DMS79 treated with DMSO at 0.1 percent for 48 hours (cell line): ENCODE measurements at regions not wholly inside any gene's neighbourhood (a gene's known extent, or its start where the extent isn't known, plus 50 kb on each side); places are given as distances from the start of the nearest gene placed in this dataset.
"Not testable (repeated sequence)": the region's sequence is repeated elsewhere in the genome, so short reads cannot be mapped to it uniquely, and the experiment has no call there.

Experiments used
- DNase-seq: peaks from one replicate; lab custom pipeline; 2025; lab: John Stamatoyannopoulos, UW

DNA sequence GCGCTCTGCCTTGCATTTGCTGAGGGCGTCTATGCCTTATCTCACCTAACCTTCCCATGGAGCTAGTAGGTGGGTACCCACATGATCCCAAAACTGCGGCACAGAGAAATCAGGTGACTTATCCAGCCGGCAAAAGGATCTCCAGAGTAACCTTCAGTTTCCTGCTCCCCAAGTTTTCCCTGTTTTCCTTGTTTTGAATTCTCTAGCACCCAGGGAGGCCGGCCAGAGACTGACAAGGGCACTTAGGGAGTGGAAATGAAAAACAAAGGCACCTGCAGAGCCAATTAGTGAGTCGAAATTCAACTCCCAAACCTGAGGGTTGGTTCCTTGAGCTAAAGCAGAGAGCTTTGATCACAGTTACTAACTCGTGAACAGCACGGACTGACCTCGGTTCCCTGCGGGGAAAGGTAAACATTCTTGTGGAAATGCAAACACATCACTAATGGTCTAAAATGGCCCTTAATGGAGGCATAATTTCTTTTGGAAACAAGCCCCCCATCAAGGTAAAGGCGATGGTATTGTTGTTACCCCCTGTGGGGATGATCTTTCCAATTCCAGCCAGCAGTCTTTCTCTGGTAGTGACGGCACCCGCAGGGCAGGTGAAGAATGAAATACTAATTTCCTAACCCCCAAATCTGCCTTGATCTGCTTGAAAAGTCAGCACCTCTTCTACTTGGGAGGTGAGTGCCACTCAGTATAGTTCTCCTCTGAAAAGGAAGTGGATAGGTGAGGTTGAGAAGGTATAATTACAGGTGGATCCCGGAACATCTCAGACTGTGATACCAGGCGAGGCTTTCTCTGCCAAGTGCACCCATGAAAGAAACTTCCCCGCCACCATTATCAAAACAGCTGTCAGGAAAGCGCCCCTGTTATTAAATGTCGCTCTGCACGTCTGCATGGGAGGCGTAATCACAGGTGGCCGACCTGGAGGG is 365.6 kb upstream of the AUTS2 start:
- DNase-seq, result peak; percentile 96

DNA sequence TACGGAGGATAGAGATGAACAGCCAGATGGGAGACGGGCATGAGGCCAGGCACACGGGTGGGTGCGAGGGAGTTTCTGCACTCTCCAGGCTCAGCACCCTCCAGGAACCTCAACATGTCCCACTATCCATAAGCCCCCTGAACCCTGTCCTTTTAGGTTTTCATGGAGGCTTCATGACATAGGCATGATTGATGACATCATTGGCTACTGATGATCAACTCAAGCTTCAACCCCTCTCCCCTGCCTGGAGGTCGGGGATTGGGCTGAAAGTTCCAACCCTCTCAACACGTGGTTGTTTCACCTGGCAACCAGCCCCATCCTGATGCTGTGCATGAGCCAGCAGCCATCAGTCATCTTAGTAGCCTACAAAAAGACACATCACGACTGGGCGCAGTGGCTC is 360.7 kb upstream of the AUTS2 start:
- DNase-seq, result no peak

DNA sequence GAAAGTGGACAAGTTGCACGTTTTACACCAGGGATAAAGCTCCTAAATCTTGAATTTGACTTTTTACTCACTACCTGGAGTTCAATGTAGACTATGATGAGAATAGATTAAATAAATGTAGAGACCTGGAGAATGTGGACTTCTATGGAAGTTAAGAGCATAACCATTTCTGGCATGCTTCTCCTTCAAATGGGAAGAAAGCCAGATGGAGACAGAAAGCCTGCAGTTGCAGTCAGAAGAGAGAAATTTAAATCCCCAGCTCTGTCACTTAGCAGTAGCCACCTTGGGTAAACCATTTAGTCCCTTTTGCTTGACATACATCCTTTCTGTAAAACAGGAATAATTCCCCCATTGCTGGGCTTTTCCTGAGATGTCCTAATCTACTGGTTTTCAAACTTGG is 355.3 kb upstream of the AUTS2 start:
- no peak for DNase-seq

- no peak for DNase-seq
These were observed 353.6 kb upstream of the AUTS2 start for GRCh38 chr7:69244701-69245100.

DNA sequence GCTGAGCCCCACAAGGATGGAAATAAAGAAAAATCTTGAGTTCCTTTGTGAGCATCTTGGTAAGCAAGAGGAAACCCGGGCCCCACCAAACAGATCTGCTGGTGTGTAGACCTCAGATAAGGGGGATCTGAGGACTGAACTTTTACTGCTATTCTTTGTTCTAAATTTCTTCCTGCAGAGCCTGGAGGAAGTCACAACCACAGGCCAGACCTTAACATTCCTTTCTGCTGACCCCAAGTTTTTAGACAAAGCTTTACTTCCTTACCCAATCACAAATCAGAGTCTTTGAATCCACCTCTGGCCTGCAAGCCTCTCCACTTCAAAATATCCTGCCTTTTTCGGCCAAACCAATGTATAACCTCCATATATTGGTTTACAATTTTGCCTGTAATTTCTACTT is 352.6 kb upstream of the AUTS2 start:
- no peak for DNase-seq

DNA sequence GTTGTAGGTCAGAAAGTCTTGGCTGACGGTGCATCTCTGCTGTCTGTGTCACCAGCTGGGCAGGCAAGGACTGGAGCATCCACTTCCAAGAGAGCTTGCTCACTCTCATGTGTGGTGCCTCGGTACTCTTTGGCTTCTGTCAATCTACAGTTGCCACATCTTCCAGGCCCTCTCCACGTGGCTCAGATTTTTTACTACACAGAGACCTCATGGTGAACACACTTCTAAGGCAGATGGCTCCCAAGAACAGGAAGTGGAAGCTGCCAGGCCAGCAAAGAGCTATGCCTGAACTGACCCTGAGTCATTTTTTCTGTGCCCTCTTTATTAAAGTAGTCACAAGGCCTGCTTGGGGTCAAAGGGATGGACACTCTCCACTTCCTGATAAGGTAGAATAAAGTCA is 351.5 kb upstream of the AUTS2 start:
- DNase-seq, result no peak

- not testable (repeated sequence) for DNase-seq
These were observed 349.9 kb upstream of the AUTS2 start for GRCh38 chr7:69248382-69248828.

GRCh38 chr7:69250958-69251357 is 347.3 kb upstream of the AUTS2 start:
- no peak for DNase-seq

- DNase-seq, result no peak
These were observed 343.6 kb upstream of the AUTS2 start for GRCh38 chr7:69254643-69255042.

DNA sequence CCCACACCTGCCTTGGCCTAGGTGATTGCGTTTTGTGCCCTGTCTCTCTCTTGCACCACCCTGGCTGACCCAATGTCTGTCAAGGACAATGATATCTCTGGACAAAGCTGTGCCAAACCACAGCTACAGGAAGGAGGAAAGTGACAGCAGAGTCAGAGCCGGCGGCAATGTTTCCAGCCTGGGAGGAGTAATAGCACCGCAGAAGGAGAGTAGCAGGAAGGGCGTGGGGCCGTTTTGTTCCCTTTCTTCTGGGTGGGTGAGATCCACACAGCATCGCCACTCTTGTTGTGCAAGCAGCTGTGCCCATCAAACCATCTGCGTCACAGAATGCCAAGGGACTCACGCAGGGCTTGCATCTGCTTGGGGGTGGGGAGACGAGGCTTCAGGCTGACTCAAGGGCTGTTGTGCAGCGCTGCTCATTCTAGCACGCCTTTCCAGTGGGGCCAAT is 341.6 kb upstream of the AUTS2 start:
- peak; percentile 37 for DNase-seq

- no peak for DNase-seq
These were observed 340.7 kb upstream of the AUTS2 start for GRCh38 chr7:69257592-69257991.

DNA sequence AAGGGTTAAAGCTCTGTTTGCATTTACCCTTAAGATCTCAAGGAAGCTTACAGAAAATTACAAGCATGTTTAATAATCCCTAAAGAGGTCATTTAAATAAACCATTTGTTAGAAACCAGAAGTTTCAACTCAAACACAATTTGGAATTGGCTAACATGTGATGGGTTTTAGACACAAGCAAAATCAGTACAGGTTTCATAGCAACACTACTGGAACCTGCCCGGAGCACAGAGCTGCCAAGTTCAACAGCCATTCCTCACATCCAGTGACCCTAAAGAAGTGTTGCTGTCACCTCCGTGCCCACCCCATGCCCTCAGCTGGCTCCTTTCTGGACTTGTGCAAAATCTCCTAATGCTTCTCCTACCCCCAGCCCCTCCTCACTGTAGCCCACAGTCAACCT is 338.8 kb upstream of the AUTS2 start:
- no peak for DNase-seq

GRCh38 chr7:69260023-69260422 is 338.3 kb upstream of the AUTS2 start:
- DNase-seq, result peak; percentile 23

- DNase-seq, result no peak
These were observed 334.7 kb upstream of the AUTS2 start for GRCh38 chr7:69263550-69263949.

- no peak for DNase-seq
These were observed 328.5 kb upstream of the AUTS2 start for GRCh38 chr7:69269806-69270205.

DNA sequence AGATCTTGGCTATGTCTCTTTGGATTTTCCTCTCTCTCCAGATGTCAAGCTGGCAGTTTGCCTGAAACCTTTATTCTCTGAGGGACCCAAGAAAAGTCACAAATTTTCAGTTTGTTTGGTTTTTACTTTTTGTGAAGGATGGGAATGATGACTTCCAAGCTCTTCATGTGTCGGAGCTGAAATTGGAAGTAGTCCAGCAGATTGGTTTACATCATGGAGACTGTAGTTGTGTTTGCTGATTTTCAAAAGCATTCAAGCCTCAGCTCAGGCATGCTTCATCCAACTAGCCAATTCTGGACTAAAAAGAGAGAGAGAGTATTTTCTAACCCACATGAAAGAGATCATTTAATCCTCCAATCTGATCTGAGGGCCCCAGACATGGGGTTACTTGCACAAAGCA is 326.2 kb upstream of the AUTS2 start:
- DNase-seq, result no peak

DNA sequence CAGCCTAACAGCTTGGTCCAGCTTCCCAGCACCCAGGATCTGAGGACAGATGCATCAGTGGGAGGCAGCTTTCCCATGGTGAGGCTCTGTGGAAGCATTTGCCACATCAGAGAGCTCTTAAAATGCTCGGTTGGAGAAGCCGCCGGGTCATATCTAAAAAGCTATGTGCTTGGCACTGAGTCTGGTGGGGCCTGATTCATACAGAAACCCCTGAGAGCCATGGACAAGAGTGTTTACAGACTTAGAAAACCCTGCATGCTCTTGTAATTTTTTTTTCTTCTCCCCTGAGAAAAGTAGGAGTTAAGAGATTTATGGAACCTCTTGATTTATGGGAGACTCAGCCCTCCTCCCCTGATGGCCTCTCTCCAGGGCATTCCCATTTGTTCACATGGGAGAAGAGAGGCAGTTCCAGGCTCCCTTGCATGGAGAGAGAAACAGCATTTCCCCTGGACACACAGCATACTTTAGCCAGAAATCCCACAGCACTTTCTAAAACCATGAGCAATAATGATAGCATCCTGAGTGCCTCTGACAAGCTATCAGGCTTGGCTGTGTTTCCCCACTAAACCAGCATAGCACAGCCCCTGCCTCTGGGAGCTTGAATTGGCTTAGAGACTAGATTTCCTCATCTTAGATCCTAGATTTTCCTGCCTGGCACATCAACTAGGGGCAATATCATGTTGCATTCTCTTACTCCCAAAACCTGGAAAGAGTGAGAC is 322.1 kb upstream of the AUTS2 start:
- DNase-seq, result peak; percentile 7

- no peak for DNase-seq
These were observed 320.9 kb upstream of the AUTS2 start for GRCh38 chr7:69277366-69277765.

- no peak for DNase-seq
These were observed 315.3 kb upstream of the AUTS2 start for GRCh38 chr7:69282946-69283345.

GRCh38 chr7:69283421-69283820 is 314.9 kb upstream of the AUTS2 start:
- no peak for DNase-seq

GRCh38 chr7:69285854-69286253 is 312.4 kb upstream of the AUTS2 start:
- DNase-seq, result no peak

DNA sequence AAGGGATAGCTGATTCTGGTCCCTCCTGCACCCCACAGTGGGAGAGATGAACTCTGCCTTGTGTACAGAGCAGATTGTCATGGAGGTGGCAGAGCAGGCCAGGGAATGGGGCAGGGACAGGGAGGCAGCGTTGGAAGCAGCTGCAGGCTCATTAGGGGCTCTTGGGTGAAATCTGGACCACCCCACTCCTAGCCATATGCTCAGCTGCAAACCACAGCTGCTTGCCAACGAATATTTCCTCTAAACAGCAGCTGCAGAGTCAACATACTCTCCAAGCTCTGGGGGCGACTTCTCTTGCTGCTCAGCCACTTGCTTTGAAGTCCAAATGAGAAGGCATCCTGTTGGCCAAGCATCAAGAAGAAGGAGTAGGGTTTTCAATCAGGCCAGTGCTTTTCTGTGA is 302.3 kb upstream of the AUTS2 start:
- DNase-seq, result no peak

DNA sequence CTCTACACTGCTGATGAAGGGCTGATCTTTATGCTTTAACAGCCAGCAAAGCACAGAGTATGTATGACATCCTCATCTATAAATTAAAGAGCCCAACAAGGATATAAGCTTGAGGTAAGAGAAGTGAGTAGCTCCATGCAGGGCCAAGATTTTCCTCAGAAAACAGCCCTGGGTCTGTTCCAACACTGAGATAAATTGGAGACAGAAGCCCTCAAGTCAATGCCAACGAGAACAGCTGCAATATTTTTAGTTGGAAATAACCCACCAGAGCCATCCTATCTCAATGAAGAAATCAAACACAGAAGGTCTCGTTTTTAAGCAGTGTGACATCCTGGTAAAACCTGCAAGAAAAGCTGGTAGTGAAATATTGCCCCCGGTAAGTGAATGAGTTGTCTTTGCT is 297.0 kb upstream of the AUTS2 start:
- no peak for DNase-seq
